ENCODE measurements at regions not wholly inside any gene's neighbourhood (a gene's known extent, or its start where the extent isn't known, plus 50 kb on each side); places are given as distances from the start of the nearest gene placed in this dataset.

DNA sequence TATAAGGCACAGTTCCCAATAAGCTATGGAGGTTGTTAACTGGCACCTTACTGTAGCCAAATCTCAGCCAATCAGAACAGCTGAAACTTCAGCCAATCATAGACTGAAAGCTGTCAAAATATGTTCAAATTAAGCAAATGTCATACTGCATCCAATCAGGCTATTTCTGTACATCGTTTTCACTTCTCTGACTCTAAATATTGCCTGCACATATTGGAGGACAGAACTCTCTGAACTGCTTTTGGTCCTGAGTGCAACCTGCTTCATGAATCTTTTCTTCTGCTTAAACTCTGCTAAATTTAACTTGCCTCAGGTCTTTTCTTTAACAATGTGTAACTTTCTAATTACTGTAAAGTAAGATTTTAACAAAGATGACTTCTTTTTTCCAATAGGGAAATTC is 1198.9 kb upstream of the PCDH7 start:
- no peak for DNase-seq (ENCODE audit: low spot score)

DNA sequence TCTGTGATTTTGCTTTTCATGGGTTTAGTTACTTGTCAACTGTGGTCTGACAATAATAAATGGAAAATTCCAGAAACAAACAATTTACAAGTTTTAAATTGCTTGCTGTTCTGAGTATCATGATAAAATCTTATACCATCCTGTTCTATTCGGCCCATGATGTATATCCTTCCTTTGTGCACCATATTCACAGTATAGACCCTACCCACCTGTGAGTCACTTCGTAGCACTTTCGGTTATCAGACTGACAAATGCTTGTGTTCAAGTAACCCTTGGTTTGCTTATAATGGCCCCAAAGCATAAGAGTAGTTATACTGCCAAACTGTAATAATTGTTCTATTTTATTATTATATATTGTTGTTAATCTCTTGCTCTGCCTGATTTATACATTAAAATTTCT is 1183.4 kb upstream of the PCDH7 start:
- no peak for DNase-seq (ENCODE audit: low spot score)

DNA sequence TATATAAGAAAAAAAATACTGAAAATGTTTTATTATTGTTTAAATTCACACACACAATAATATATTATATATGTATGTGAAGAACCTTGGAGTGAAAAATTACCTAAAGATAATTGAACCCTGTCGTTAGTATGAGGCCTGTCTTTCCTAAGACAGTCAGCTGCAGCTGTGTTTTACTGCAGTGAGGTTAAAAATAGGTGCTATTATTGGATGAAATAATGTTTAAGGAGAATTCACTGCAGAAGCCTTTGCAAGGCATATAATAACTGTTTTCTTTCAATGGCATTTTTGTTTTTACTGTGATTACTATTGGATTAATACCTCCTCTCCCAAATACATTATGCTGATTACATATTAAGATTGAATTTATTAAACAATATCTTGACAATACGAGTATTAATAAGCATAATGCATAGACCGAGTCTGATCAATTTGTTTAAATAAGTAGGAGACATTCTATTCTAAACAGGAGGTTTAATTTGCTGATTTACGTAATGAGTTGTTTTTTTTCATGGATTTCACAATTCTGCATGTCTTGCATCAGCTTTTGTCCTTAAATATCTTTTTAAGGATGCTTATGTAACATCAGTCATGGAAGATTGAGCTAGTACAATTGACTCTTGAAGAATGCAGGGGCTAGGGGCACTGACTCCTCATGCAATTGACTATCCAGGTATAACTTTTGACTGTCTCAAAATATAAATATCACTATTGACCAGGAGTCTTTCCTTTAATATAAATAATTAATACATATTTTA is 1181.1 kb upstream of the PCDH7 start:
- DNase-seq (ENCODE audit: low spot score) = no peak

DNA sequence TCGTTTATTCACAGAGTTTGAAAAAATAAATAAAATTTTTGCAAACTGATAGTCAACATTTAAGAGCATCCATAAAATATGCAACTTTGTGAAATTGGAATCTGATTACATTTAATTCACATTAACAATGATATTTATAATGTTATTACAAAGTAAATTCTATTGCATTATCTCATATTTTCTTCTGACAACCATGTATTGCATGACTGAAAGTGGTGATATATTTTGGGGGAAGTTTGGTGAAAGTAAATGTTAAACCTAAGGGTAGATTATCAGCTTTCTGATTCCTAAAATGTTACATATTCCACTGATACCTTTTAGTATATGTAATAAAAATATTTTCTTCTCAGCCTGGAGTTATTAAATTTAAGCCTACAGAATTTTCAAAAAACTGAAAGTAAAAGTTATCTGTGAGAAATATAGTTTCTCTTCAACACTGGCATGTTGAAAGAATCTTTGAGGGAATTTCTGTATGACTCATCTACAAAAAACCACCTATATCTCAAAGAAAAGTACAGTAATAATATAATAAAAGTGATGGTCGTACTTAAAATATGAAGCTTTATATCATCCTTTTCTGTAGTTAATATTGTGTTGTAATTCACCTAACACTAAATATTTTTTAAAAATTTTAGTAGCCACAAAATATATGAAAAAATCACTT is 1179.6 kb upstream of the PCDH7 start:
- no peak for DNase-seq (ENCODE audit: low spot score)

DNA sequence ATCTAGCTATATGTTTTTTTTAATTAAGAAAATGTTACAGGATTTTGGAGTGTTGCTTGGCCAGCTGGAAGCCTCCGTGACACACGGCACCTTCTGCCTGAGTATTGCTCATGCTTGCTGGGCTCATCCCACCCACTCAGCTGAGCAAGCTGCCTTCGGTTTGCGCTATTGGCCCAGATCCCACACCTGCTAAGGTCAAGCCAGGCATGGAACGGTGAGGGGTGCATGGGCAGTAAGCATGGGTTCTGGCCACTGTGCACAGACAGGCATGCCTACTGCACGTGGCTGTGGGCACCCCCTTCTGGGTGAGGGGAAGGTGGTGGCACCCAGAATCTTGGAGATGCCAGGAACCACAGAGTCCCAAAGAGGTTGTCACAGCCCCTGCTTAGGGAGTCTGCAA is 1178.4 kb upstream of the PCDH7 start:
- no peak for DNase-seq (ENCODE audit: low spot score)

DNA sequence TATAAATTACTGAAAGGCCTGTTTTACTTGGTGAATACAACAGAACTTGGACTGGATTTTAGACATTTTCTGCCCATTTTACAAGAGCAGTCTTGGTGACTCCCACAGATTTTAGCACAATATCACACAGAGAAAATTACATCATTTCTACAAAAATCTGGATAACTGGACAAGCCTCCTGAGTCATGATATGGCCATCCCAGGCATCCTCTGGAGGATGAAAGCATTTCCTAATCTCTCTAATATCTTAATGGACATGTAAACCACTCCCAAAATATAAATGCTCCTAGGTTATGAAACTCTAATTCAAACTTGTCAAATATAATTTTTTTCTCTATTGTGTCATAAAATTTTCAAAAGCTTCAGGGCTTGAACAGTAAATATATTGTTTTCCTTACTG is 1170.8 kb upstream of the PCDH7 start:
- DNase-seq (ENCODE audit: low spot score) = no peak

DNA sequence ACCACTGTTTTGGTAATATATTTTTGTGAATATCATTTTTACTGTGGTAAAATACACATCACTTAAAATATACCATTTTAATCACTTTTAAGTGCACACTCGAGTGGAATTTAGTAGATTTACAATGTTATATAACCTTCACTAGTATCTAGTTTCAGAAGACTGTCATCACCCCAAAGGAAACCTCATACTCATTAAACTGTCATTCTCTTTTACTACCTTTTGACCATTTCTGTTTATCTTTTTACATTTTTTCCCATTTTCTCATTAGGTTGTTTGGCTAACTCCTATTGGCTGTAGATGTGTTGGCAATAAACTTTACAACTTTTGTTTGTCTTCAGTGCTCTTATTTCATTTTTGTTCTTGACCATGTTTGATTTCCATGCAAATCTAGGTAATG is 1168.3 kb upstream of the PCDH7 start:
- no peak for DNase-seq (ENCODE audit: low spot score)

DNA sequence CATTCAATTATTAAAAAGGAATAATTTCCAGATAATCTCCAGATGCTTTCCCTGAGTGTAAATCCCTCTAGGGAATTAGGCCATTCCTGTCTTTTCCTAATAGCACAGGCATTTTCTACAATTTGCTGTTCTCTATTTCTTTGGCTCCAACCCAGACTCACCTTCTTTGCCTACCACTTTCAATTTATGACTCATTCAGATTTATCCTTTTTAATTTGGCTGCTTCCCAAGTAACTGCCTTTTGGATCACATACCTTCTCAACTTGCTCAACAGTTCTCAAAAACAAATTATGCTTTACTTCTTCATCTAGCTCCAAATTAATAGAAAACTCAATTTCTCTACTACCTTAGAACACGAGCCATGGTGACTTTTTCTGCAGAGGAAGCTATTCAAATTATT is 1166.3 kb upstream of the PCDH7 start:
- no peak for DNase-seq (ENCODE audit: low spot score)

DNA sequence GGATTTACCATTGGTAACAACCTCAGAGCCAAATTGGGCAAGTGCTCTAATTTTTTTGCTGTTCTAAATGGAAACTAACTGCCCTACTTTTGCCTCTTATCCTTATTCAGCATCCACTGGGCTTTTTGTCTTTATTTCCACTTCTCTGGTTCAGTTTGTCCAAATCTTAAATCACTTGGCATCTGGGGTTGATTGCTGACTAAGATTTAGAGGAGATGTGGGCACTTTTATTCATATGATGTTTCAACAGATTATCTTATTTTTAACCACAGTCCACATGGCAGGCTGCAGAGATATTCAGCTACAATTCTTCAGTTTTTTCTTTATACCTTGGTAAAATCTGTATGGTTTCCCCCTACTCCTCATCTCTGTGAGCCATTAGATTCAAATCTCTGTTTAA is 1161.4 kb upstream of the PCDH7 start:
- DNase-seq (ENCODE audit: low spot score) = no peak

DNA sequence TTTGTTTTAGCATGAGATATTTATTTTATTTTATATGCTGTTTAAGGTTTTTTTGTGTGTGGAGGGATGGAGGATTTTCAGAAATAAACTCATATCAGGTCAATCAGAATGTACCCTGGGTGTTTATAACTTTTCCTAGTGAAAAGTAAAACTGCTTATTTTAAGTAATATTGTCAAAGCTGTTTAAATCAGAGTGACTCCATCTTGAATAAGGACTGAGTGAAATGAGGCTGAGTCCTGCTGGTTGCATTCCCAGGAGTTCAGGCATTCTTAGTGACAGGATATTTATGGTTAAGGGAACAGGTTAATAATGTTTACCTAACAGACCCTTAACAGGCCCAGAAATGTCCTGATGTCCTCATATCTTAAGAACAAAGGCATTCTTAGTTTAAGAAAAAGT is 1160.9 kb upstream of the PCDH7 start:
- DNase-seq (ENCODE audit: low spot score) = no peak

DNA sequence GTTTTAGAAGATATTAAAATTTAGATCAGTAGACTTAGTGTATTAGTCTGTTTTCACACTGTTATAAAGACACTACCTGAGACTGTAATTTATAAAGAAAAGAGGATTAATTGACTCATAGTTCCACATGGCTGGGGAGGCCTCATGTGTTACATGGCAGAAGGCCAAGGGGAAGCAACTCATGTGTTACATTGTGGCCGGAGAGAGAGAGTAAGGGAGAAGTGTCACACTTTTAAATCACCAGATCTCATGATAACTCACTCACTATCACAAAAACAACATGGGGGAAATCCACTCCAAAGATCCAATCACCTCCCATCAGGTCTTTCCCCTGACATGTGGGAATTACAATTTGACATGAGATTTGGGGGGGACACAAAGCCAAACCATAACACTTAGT is 1159.7 kb upstream of the PCDH7 start:
- DNase-seq (ENCODE audit: low spot score) = peak; percentile 7

DNA sequence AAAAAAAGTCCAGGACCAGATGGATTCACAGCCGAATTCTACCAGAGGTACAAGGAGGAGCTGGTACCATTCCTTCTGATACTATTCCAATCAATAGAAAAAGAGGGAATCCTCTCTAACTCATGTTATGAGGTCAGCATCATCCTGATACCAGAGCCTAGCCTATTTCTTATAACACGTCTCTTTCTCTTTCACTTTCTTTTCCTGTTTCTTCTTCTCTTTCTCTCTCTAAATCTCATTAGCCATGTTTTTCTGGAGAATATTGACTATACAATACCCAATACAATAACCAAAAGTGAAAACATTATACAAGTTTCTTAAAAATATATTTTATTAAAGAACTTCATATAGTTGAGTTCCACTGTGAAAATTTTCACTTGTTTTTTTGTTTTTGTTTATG is 1154.9 kb upstream of the PCDH7 start:
- DNase-seq (ENCODE audit: low spot score) = no peak

DNA sequence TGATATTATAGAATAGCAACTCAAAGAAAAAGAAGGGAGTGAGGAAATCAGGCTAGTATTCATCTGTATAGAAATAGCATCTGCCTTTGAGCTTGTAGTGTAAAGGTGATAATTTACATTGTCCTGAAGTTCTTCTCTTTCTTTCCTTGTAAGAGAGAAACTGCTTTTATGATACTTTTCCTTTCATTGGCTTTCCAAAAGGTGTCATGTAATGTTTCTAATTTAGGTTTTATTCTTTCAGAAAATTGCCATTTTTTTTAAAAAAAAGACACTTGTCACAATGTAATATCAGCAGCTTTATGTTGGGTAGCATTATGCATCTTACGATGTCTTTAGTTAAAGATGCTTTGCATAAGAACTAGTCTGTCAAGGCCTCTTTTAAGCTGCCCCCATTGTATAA is 1153.8 kb upstream of the PCDH7 start:
- no peak for DNase-seq (ENCODE audit: low spot score)

DNA sequence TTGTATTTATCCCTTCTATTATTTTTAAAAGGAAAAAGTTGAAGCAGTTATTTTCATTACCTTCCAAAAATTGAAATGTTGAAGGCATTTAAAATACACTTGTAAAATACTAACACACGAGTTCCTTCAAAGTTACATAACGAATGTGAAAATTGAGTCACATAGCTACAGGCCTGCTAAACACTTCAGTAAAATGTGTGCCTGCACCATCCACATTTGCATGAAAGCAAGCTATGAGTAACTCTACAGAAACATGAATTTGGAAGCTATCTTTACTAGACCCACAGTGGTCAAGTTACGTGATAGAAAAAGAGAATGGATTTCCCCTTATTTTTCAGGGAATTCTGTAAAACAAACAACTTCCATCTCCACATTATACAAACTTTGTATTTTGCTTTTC is 1148.8 kb upstream of the PCDH7 start:
- no peak for DNase-seq (ENCODE audit: low spot score)

DNA sequence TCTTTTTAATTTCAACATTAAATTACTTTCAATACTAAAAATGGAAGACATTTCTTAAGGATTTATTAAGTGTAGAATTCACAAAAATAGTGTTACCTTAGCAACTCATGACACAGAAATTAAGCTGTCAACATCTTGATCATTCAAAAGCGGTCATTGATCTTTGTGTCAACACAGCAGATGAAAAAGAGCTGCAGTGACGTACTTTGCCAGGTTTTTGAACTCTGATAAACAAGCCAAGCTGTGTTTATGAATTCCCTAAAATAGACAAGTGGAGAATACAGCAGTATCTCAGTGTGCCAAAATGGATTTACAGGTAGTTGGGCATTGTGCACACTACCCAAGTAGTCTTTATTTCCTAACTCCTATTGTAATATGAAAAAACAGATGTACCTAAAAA is 1141.8 kb upstream of the PCDH7 start:
- DNase-seq (ENCODE audit: low spot score) = no peak

DNA sequence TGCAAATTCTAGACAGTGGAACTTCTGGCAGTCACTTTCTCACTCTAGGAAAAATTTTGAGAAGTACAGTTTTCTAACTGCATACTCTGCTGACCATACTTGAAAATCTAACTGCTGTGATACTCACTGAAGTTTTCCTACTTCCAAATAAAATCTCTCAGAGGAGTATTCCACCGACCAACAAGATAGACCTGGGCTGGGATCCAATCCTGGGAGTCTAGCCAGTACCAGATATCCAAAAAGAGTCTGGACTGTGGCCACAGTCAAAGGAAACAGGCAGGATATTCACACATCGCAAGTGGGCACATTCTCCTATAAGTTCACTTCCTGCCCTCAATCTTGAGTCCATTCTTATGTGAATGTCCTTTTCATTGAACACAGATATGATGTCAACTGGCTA is 1138.7 kb upstream of the PCDH7 start:
- DNase-seq (ENCODE audit: low spot score) = no peak

DNA sequence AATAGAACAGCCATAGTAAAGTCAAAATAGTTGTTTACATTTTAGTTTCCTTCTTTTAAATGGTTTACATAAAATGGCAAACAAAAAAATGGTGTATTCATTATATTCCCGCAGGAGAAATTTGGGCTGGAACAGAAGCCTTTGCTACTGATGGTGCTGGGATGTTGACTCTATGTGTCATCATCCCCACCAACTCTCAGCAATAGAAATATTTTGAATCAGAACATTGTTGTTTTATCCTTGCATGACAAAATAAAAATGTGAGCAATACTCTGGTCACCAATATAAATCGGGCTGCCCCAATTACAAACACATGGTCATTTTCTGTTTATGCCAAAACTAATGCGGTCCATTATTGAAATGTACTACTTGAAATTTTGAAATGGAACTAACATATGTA is 1131.6 kb upstream of the PCDH7 start:
- no peak for DNase-seq (ENCODE audit: low spot score)

DNA sequence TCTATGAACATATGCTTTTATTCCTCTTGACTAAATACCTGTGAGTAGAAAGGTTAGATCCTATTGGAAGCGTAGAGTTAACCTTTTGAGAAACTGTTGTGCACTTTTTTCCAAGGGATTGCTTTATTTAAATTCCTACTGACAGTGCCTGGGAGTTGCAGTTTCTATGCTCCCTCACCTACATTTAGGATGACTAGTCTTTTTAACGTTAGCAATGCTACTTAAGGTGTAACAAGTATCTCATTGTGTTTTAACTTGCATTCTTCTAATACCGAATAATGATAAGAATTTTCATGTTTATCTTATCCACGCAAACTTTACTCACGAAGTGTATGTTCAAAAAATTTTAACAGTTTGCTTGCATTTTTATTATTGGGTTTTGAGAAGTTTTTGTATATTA is 1123.9 kb upstream of the PCDH7 start:
- DNase-seq (ENCODE audit: low spot score) = no peak

DNA sequence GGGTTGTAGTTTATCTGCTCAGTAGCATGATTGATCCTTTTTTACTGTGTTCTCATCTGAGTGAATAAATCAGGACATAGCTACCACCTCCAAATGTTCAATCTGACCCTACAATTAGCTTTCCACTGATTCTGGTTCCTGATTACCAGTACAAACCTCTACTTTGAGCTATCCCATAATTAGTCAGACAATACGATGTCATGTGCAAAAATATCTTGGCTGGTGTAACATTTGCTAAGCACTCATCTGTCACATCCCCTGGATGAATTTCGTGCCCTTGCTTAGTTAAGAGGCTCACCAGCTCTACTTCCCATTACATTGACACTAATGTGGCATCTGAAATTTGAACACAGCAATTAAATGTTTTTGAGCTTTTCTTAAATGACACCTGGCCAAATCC is 1101.0 kb upstream of the PCDH7 start:
- DNase-seq (ENCODE audit: low spot score) = peak; percentile 9

DNA sequence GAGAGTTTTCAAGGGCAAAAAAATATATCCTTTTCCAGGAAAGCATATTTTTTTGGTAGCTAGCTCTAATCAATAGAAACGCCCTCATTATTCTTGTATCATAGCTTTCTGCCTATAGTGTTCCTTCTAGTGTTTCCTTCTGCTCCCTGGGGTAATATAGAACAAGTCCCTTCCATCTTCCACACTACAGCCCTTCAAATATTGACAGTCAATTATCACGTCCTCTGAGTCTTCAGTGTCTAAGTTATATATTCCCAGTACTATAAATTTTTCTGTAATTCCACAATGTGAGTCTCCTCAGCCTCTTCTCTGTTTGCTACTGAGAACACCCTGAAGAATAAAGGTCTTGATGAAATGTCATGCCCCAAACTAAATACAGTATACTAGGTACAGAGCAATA is 1088.0 kb upstream of the PCDH7 start:
- no peak for DNase-seq (ENCODE audit: low spot score)

DNA sequence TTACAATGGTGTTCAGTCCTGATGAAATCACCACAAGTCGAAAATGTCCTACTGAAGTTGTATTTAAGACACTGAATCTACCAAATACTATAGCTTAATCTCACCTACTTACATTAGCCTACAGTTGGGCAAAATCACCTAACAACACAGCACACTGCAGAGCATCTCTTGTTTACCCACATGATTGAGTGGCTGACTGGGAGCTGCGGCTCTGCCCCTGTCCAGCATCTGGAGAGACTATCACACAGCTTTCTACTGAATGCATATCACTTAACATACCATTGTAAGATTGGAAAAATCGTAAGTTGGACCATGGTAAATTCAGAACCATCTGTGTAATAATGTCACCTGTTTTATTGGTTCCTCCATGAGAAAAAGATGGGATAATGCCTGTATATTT is 1083.2 kb upstream of the PCDH7 start:
- DNase-seq (ENCODE audit: low spot score) = no peak

DNA sequence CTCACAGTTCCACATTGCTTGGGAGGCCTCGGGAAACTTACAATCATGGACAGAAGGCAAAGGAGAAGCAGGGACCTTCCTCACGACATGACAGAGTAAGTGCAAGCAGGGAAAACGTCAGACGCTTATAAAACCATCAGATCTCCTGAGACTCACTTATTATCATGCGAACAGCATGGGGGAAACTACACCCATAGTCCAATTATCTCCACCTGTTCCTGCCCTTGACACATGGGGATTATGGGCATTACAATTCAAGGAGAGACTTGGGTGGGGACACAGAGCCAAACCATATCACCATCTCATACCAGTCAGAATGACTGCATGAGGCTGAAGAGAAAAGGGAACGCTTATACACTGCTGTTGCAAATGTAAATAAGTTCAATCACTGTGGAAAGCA is 1066.9 kb upstream of the PCDH7 start:
- no peak for DNase-seq (ENCODE audit: low spot score)

DNA sequence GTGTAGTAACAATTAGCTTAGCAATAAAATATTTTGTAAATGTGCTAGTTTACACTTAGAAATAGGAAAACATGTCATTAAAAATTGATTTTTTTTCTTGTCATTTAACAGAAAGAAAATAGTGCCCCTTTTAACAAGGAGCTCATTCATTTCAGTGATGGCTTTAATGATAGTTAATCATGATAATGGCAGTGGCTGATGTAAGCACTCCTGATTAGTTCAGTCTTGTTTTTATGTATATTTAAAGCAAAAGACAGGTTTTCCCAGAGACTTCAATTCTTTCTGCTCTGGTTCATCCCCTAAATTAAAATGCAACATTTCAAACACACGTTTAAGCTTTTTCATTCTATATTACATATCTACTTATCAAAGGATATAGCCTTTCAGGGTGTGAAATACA is 1039.5 kb upstream of the PCDH7 start:
- DNase-seq (ENCODE audit: low spot score) = no peak

DNA sequence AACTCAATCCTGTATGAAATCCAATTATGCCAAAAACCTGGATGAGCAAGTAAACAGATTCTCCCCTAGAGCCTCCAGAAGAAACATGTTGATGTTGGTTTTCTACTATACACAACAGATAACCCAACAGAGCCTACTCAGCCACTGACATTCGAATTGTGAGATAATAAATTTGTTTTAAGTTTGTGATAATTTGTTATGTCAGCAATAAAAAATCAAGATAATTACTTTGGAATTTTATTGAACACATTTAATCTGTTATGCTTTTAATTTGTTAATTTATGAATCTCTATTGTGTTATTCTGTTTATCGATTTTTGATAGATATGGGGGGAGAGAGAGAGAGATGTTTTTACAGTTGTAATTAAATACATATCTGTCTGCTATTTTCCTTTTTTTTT is 1016.1 kb upstream of the PCDH7 start:
- no peak for DNase-seq (ENCODE audit: low spot score)
